Epithelial cell of proximal tubule (primary cell): ENCODE measurements at regions not wholly inside any gene's neighbourhood (a gene's known extent, or its start where the extent isn't known, plus 50 kb on each side); places are given as distances from the start of the nearest gene placed in this dataset.

Source experiments
- DNase-seq: peaks from one replicate; pipeline ENCODE4 v3.0.0-alpha.2; 2011; ENCODE audit warnings: low read depth
- H3K4me3 ChIP-seq: 2 replicates; pipeline ENCODE4 v1.5.1; 2011; ENCODE audit warnings: low read depth, mild to moderate bottlenecking, low read length
- CTCF ChIP-seq: conservative IDR thresholded peaks from 2 replicates; pipeline ENCODE4 v1.5.1; 2012; ENCODE audit warnings: low read depth, mild to moderate bottlenecking, low read length

DNA sequence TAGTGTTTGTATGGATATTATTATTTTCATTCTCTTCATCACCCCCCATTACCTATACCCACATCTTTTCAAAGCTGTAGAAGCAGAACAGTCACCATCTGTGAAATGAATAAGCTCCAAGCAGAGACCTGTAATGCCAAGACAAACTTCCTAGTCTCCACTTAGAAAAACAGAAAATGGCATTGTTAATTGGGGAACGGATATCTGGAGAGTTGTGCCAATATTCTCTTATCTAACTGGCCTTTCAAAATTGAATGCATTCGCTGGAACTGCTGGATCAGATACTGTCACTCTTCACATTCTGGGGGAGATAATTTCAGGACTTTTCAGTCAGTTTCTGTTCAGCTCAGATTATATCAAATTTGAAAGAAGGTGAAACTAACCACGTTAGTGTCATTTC is 464.4 kb upstream of the GOT2 start:
- no peak for TF ChIP-seq CTCF
- no peak for DNase-seq

DNA sequence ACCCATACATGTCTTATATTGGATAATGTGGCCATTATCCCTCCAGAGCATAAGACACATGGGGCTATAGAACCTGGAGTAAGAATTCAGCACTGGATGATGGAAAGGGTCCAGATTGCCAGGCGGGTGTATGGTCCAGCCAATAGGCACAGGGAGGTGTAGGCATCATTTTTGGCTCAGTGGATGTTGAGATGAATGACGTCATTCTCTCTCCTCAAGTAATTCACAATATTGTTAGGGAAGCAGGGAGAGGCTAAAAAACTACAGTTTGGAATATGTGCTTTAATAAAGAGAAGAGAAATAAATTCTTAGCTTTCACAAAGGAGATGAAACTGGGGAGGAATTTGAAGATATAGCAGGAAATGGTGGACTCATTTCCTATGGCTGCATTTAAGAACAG is 461.1 kb upstream of the GOT2 start:
- DNase-seq = no peak
- TF ChIP-seq CTCF = no peak
- no peak overlapping the region for H3K4me3 ChIP-seq

More for the DNA sequence above, 464.4 kb upstream of the GOT2 start:
- H3K4me3 ChIP-seq = no peak overlapping the region

- TF ChIP-seq CTCF = no peak
- no peak for DNase-seq
- no peak overlapping the region for H3K4me3 ChIP-seq
Observed at GRCh38 chr16:59193637-59194036, 459.5 kb upstream of the GOT2 start.

DNA sequence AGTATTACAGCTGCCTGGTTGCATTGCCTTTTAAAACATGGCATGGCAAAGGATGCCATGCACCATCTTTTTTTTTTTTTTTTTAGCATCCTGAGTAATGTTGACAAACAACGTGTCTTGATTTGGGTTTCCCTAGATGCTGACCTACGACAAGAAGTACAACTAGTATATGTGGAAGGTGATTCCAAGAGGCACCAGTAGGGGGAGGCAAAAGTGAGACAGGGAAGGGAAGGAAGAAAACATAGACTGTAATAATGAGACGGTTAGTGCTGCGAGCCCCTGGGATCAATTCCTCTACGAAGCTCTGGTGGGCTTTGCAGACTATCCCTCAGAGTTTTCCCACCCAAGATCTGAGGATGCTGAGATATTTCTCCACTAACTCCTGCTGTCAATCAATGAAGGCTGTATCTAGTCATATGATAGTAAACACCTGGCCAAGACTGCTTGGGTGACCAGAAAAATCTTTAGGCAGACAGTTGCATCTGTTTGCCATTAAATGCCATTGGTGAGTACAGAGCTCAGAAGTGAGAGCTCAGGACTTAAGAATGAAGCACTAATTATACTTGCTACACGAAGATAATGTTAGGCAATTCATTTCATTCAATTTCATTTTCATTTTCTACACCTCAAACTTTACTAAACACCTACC is 458.6 kb upstream of the GOT2 start:
- no peak overlapping the region for H3K4me3 ChIP-seq
- no peak for DNase-seq
- TF ChIP-seq CTCF = peak; percentile 55

DNA sequence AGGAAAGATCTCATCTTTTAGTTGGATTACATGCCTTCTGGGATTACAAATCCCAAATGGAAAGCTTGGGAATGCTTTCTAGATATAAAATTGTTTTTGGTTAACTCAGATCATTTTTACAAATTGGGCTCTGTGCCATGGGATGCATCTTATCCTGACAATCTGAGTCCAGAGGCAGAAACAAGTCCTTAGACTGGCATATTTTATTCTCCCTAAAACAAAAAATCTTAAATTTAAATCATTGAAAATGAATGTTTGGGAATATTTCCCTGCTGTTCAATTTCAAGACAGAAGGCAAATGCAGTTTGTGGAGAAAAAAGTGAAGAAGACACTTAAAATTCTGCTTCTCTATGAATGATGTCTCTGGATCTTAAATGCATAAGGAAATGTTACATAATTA is 456.6 kb upstream of the GOT2 start:
- DNase-seq = no peak
- H3K4me3 ChIP-seq = no peak overlapping the region
- TF ChIP-seq CTCF = no peak

GRCh38 chr16:59188029-59188428 is 453.9 kb upstream of the GOT2 start:
- H3K4me3 ChIP-seq = no peak overlapping the region
- no peak for TF ChIP-seq CTCF
- DNase-seq = no peak

- no peak overlapping the region for H3K4me3 ChIP-seq
- TF ChIP-seq CTCF = no peak
- no peak for DNase-seq
Observed at GRCh38 chr16:59181821-59182420, 447.8 kb upstream of the GOT2 start.
